ENCODE measurements at regions not wholly inside any gene's neighbourhood (a gene's known extent, or its start where the extent isn't known, plus 50 kb on each side); places are given as distances from the start of the nearest gene placed in this dataset.

- TF ChIP-seq CUX1 (IDR thresholded peaks at IDR 0.05; ENCODE audit: insufficient replicate concordance, low read depth, low read length): no peak
- TF ChIP-seq USF1 (IDR thresholded peaks at IDR 0.05; ENCODE audit: borderline replicate concordance, extremely low read length, insufficient read depth, low read depth, low read length): no peak
- TF ChIP-seq SRF (IDR thresholded peaks at IDR 0.05; ENCODE audit: low read depth in 2 of 2, low read length in 2 of 2): no peak
- no peak for TF ChIP-seq ELK1 (IDR thresholded peaks at IDR 0.05; ENCODE audit: low read depth, low read length)
- TF ChIP-seq SUPT20H (IDR thresholded peaks at IDR 0.05; ENCODE audit: borderline replicate concordance, control insufficient read depth, low read depth, low read length): no peak
- TF ChIP-seq CEBPZ (IDR thresholded peaks at IDR 0.05; ENCODE audit: low read depth, low read length): no peak
- TF ChIP-seq ZNF622 (IDR thresholded peaks at IDR 0.05): no peak
- TF ChIP-seq FOS (IDR thresholded peaks at IDR 0.05; ENCODE audit: borderline replicate concordance, extremely low read depth, insufficient read length): no peak
- TF ChIP-seq ZBED1 (IDR thresholded peaks at IDR 0.05; ENCODE audit: borderline replicate concordance): no peak
- TF ChIP-seq MEF2A (IDR thresholded peaks at IDR 0.05; ENCODE audit: insufficient read depth, low read depth, low read length): no peak
Observed at GRCh38 chr1:214178102-214178501, 102.9 kb upstream of the SMYD2 start (continued).

Data from GM12878 (cell line).